Prostate gland (tissue), 2 donors: ENCODE measurements at regions not wholly inside any gene's neighbourhood (a gene's known extent, or its start where the extent isn't known, plus 50 kb on each side); places are given as distances from the start of the nearest gene placed in this dataset.

Experiments used
- DNase-seq: peaks from one replicate; pipeline ENCODE4 v3.0.0-alpha.2; 2019; ENCODE audit warnings: low spot score
- H3K27ac ChIP-seq, 2 donors: fragments of 200-600 bp; sonication (generic); 2 replicates each; pipeline ENCODE4 v1.5.1; 2017 to 2019
- H3K27me3 ChIP-seq: fragments of 200-600 bp; sonication (generic); replicated peaks from 2 replicates; pipeline ENCODE4 v1.5.1; 2019; ENCODE audit not compliant: insufficient read depth
- H3K36me3 ChIP-seq, 2 donors: fragments of 200-600 bp; sonication (generic); 1 replicate in 1 of 2; 2 replicates in 1 of 2; pipeline versions ENCODE4 v1.5.1 to v1.8.1; 2017 to 2019
- H3K4me1 ChIP-seq: fragments of 200-600 bp; sonication (generic); replicated peaks from 2 replicates; pipeline ENCODE4 v1.5.1; 2019
- H3K4me3 ChIP-seq, 2 donors: fragments of 200-600 bp; sonication (generic); 2 replicates each; pipeline ENCODE4 v1.5.1; 2017 to 2019
- H3K9me3 ChIP-seq: fragments of 200-600 bp; sonication (generic); 2 replicates; pipeline ENCODE4 v1.5.1; 2017
- POLR2A ChIP-seq: fragments of 450-650 bp; IDR thresholded peaks from one replicate; pipeline ENCODE4 v1.6.1; 2016; ENCODE audit warnings: antibody characterized with exemption, mild to moderate bottlenecking
- POLR2AphosphoS5 ChIP-seq: sonication (generic); formaldehyde crosslinking; IDR thresholded peaks from one replicate; pipeline ENCODE4 v1.6.1; 2017; ENCODE audit warnings: antibody characterized with exemption
- WGBS: methylation state at CpG from one replicate; pipeline ENCODE4 v1.1.5; 2018; 5-methylcytosine and 5-hydroxymethylcytosine counted together
- intact Hi-C: fragments of 100-400 bp; cut with DNase I; formaldehyde crosslinking; loops from one replicate; pipeline ENCODE4 v1.14.2; 2022
- TF ChIP-seq, protein P1 (sequence below), 4 experiments: fragments of 200-600 bp in 2 of 4; fragments of 450-650 bp in 2 of 4; sonication (generic) in 2 of 4; IDR thresholded peaks; 1 replicate in 3 of 4; 2 replicates in 1 of 4; pipeline ENCODE4 v1.5.1; 2016 to 2019; ENCODE audit warnings: antibody characterized with exemption in 4 of 4, mild to moderate bottlenecking in 2 of 4, moderate library complexity in 2 of 4

DNA sequence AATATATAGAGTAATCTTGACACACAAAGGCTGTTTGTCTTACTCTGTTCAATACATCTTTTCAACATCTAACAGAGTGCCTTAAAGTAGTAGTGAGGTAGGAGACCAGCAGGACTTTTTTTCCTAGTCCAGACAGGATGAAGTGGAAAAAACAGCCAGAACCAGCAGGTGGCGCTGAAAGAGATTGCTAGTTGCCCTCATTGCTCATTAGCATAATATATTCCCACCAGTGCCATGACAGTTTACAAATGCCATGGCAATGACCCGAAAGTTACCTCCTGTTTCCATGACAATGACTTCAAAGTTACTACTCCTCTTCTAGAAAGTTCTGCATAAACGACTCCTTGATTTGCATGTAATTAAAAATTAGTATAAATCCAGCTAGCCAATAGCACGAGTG is 387.4 kb downstream of the ACTL7B start:
- Histone ChIP-seq H3K27ac (no peak overlapping the region), H3K4me3 (no peak overlapping the region), H3K9me3 (no peaks in the 10 kb centered on the region), H3K27me3 (no peaks in the 10 kb centered on the region), H3K36me3 (no peaks in the 10 kb centered on the region), H3K4me1 (peaks cover 2% of the 10 kb centered on the region)
- no peak for DNase-seq
- 86% methylated on average over 4 of the region's 4 CpGs for WGBS
- intact Hi-C loops = no loop called here
- TF ChIP-seq, protein P1, sequence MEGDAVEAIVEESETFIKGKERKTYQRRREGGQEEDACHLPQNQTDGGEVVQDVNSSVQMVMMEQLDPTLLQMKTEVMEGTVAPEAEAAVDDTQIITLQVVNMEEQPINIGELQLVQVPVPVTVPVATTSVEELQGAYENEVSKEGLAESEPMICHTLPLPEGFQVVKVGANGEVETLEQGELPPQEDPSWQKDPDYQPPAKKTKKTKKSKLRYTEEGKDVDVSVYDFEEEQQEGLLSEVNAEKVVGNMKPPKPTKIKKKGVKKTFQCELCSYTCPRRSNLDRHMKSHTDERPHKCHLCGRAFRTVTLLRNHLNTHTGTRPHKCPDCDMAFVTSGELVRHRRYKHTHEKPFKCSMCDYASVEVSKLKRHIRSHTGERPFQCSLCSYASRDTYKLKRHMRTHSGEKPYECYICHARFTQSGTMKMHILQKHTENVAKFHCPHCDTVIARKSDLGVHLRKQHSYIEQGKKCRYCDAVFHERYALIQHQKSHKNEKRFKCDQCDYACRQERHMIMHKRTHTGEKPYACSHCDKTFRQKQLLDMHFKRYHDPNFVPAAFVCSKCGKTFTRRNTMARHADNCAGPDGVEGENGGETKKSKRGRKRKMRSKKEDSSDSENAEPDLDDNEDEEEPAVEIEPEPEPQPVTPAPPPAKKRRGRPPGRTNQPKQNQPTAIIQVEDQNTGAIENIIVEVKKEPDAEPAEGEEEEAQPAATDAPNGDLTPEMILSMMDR (IDR thresholded peaks at IDR 0.05) = peak in 2 of 4 experiments; percentile 7 to 21
- TF ChIP-seq POLR2AphosphoS5 (no peak), POLR2A (no peak)

DNA sequence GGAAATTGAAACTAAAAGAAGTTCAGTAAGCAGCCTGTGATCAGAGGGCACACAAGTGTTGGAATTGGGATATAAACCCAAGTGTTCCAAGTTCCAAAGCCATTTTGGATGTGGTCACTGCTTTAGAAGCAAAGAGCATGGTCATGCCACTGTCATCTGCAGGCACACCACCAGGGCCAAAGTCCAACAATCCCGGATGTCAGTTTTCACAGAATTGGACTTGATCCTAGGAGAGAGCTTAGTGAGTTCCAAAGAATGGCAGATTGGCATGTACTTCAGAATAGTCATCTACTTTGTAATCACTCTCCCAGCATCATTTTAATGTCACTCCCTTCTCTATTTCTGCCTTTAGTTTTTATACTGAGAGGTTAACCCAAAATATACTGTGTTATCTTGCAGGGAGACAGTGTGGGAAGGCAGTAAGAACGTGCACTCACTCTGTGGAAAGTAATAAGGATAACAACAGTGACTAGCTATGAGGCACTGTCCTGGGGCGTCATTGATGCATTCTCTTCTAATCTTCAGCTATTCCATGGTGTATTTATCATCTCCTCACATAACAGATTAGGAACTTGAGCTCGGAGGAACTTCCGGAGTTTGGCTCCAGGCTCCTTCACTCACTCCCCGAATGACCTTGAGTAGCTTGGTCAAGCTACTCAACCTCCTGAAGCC is 388.0 kb downstream of the ACTL7B start:
- Histone ChIP-seq H3K4me3 (no peak overlapping the region), H3K36me3 (no peaks in the 10 kb centered on the region), H3K9me3 (no peaks in the 10 kb centered on the region), H3K27me3 (no peaks in the 10 kb centered on the region), H3K27ac (no peak overlapping the region), H3K4me1 (no peaks in the 10 kb centered on the region)
- 66% methylated on average over 6 of the region's 6 CpGs for WGBS
- TF ChIP-seq POLR2AphosphoS5 = no peak
- no peak for TF ChIP-seq POLR2A
- TF ChIP-seq, protein P1 (IDR thresholded peaks at IDR 0.05) = no peak
- no peak for DNase-seq
- intact Hi-C loops = no loop called here

DNA sequence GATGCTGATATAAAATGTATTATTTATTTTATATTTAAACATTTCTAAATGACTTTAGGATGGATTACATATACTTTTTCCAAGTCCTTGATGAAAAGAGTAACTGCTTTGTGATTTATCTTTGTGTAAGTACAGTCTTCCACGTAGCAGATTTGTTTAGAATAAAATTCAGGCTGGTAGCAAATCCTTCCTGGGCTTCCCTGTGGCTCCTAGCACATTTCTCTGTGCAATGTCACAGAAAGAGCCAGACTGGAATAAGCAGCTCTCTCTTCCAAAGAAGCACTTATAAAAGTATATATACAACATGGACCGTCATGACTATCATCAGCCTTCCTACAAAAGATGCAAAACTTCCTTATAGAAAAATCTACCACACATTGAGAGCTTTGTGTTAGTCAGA is 388.6 kb downstream of the ACTL7B start:
- TF ChIP-seq, protein P1 (IDR thresholded peaks at IDR 0.05) = no peak
- TF ChIP-seq POLR2AphosphoS5 = no peak
- TF ChIP-seq POLR2A = no peak
- WGBS = 83% methylated on average over 2 of the region's 2 CpGs
- intact Hi-C loops = no loop called here
- Histone ChIP-seq H3K36me3 (no peaks in the 10 kb centered on the region), H3K9me3 (no peaks in the 10 kb centered on the region), H3K27me3 (no peaks in the 10 kb centered on the region), H3K4me1 (no peaks in the 10 kb centered on the region), H3K27ac (no peak overlapping the region), H3K4me3 (no peak overlapping the region)
- DNase-seq = no peak

DNA sequence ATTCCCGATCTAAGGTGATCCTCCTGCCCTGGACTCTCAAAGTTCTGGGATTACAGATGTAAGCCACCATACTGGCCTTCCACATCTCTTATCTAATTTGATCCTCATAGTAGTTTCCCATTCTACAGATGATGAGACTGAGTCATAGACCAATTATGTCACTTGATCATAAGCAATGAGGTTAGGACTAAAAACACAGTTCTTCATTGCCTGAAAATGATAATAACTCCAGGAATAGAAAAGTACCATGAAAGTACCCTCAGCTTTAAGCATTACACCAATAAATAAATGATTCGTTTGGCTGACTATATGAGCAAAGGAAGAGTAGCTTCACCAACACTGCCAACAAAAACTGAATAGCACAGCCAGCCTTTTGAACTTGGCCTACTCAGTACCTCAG is 389.5 kb downstream of the ACTL7B start:
- no peaks in the 10 kb centered on the region for H3K4me1 ChIP-seq
- TF ChIP-seq POLR2A (no peak), POLR2AphosphoS5 (no peak)
- TF ChIP-seq, protein P1 (IDR thresholded peaks at IDR 0.05) = no peak

DNA sequence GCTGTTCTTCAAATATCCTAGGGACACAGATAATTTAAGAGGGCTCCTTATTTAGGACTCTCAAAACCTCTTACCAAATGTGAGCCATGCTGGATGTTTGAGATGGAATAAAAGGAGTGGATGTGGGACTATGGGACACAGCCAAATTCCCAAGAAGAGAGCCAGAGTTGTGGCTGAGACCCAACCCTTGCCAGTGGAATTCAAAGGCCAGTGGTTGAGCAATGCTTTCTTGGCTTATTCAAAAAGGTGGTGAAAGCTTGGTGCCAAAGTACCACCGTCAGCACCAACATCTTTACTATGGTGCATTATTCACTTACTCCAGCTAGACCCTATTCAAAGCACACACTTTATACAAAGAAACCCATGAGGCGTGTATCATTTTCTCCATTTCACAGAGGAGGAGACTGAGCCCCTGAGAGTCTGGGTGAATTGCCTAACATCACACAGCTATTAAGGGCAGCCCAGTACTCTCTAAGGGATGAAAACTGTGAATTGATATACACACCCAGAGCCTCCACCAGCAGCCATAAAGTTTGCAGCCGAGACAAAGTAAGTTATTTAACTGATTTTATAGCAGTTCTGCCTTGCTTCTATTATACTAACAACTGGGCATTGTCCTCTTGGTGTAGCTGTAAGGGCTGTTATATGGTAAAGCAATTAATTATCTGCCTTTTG is 391.7 kb downstream of the ACTL7B start:
- H3K27ac ChIP-seq = no peak overlapping the region
- no peak overlapping the region for H3K4me3 ChIP-seq
- H3K4me1 ChIP-seq = no peaks in the 10 kb centered on the region
- no peaks in the 10 kb centered on the region for H3K27me3 ChIP-seq
- no peaks in the 10 kb centered on the region for H3K9me3 ChIP-seq
- intact Hi-C loops = no loop called here
- 59% methylated on average over 3 of the region's 3 CpGs for WGBS
- TF ChIP-seq, protein P1 (IDR thresholded peaks at IDR 0.05) = no peak
- TF ChIP-seq POLR2A = no peak
- TF ChIP-seq POLR2AphosphoS5 = no peak
- no peaks in the 10 kb centered on the region for H3K36me3 ChIP-seq
- no peak for DNase-seq

More for the DNA sequence above, 389.5 kb downstream of the ACTL7B start:
- H3K27ac ChIP-seq = no peak overlapping the region
- no peak overlapping the region for H3K4me3 ChIP-seq
- DNase-seq = no peak
- no peaks in the 10 kb centered on the region for H3K9me3 ChIP-seq
- WGBS = 79% methylated on average over 2 of the region's 2 CpGs
- intact Hi-C loops = no loop called here
- no peaks in the 10 kb centered on the region for H3K36me3 ChIP-seq
- H3K27me3 ChIP-seq = no peaks in the 10 kb centered on the region
